Ectodermal cell (in vitro differentiated cells): ENCODE measurements at regions not wholly inside any gene's neighbourhood (a gene's known extent, or its start where the extent isn't known, plus 50 kb on each side); places are given as distances from the start of the nearest gene placed in this dataset.

ENCODE experiments used
- H3K27ac ChIP-seq: 2 replicates; pipeline ENCODE4 v1.7.0; 2013; ENCODE audit warnings: mild to moderate bottlenecking, low read depth, low read length; ENCODE audit not compliant: insufficient read depth, poor library complexity, severe bottlenecking
- H3K27me3 ChIP-seq: 2 replicates; pipeline ENCODE4 v1.7.0; 2013; ENCODE audit warnings: mild to moderate bottlenecking, low read length; ENCODE audit not compliant: insufficient read depth, control insufficient read depth, poor library complexity, severe bottlenecking
- H3K36me3 ChIP-seq: one replicate; pipeline ENCODE4 v1.7.0; 2013; ENCODE audit warnings: low read length; ENCODE audit not compliant: control insufficient read depth, insufficient read depth
- H3K4me1 ChIP-seq: one replicate; pipeline ENCODE4 v1.7.0; 2013; ENCODE audit warnings: low read length; ENCODE audit not compliant: control insufficient read depth, insufficient read depth
- H3K4me3 ChIP-seq: 2 replicates; pipeline ENCODE4 v1.7.0; 2013; ENCODE audit warnings: low read depth, low read length, control low read depth; ENCODE audit not compliant: insufficient read depth
- H3K9me3 ChIP-seq: 2 replicates; pipeline ENCODE4 v1.7.0; 2013; ENCODE audit warnings: mild to moderate bottlenecking, low read length, moderate library complexity; ENCODE audit not compliant: control insufficient read depth
- WGBS, 2 experiments: methylation state at CpG; one replicate each; pipeline ENCODE4 v1.1.7; 2013; ENCODE audit warnings: missing lambda C conversion rate in 2 of 2; 5-methylcytosine and 5-hydroxymethylcytosine counted together

GRCh38 chr2:145060876-145061275 lies 541.0 kb upstream of the ZEB2 start:
- H3K9me3 ChIP-seq: no peaks in the 10 kb centered on the region
- no peaks in the 10 kb centered on the region for H3K36me3 ChIP-seq
- no peaks in the 10 kb centered on the region for H3K27me3 ChIP-seq
- H3K4me1 ChIP-seq: no peaks in the 10 kb centered on the region
- H3K4me3 ChIP-seq: no peak overlapping the region
- H3K27ac ChIP-seq: no peak overlapping the region
- WGBS, 2 experiments: 95 to 96% methylated on average over 3 of the region's 3 CpGs

GRCh38 chr2:145059914-145060313 lies 540.0 kb upstream of the ZEB2 start:
- Histone ChIP-seq H3K27me3 (no peaks in the 10 kb centered on the region), H3K9me3 (no peaks in the 10 kb centered on the region), H3K4me1 (no peaks in the 10 kb centered on the region), H3K27ac (no peak overlapping the region), H3K4me3 (no peak overlapping the region), H3K36me3 (no peaks in the 10 kb centered on the region)
- 85 to 91% methylated on average over 2 of the region's 2 CpGs for WGBS, 2 experiments

- H3K27ac ChIP-seq: no peak overlapping the region
- no peaks in the 10 kb centered on the region for H3K27me3 ChIP-seq
- H3K4me1 ChIP-seq: no peaks in the 10 kb centered on the region
- WGBS, 2 experiments: 88 to 89% methylated on average over 1 of the region's 1 CpG
- no peak overlapping the region for H3K4me3 ChIP-seq
- no peaks in the 10 kb centered on the region for H3K36me3 ChIP-seq
- H3K9me3 ChIP-seq: no peaks in the 10 kb centered on the region
Observed at GRCh38 chr2:145059343-145059742, 539.4 kb upstream of the ZEB2 start.

GRCh38 chr2:145058457-145058856 lies 538.5 kb upstream of the ZEB2 start:
- Histone ChIP-seq H3K9me3 (no peaks in the 10 kb centered on the region), H3K36me3 (no peaks in the 10 kb centered on the region), H3K27me3 (no peaks in the 10 kb centered on the region), H3K4me1 (no peaks in the 10 kb centered on the region), H3K4me3 (no peak overlapping the region), H3K27ac (no peak overlapping the region)
- 100% methylated on average over 1 of the region's 1 CpG for WGBS, 2 experiments

- H3K36me3 ChIP-seq: no peaks in the 10 kb centered on the region
- no peaks in the 10 kb centered on the region for H3K27me3 ChIP-seq
- no peaks in the 10 kb centered on the region for H3K9me3 ChIP-seq
- H3K4me3 ChIP-seq: no peak overlapping the region
- no peak overlapping the region for H3K27ac ChIP-seq
- H3K4me1 ChIP-seq: no peaks in the 10 kb centered on the region
Observed at GRCh38 chr2:145055651-145056050, 535.7 kb upstream of the ZEB2 start.

GRCh38 chr2:145050134-145050533 lies 530.2 kb upstream of the ZEB2 start:
- Histone ChIP-seq H3K36me3 (no peaks in the 10 kb centered on the region), H3K4me3 (no peak overlapping the region), H3K27ac (no peak overlapping the region), H3K9me3 (no peaks in the 10 kb centered on the region), H3K4me1 (no peaks in the 10 kb centered on the region), H3K27me3 (no peaks in the 10 kb centered on the region)
- 94 to 96% methylated on average over 2 of the region's 2 CpGs for WGBS, 2 experiments

GRCh38 chr2:145049475-145049874 lies 529.6 kb upstream of the ZEB2 start:
- Histone ChIP-seq H3K4me3 (no peak overlapping the region), H3K27ac (no peak overlapping the region), H3K36me3 (no peaks in the 10 kb centered on the region), H3K9me3 (no peaks in the 10 kb centered on the region), H3K27me3 (no peaks in the 10 kb centered on the region), H3K4me1 (no peaks in the 10 kb centered on the region)
- 72 to 76% methylated on average over 3 of the region's 3 CpGs for WGBS, 2 experiments

GRCh38 chr2:145047554-145047953 lies 527.6 kb upstream of the ZEB2 start:
- no peak overlapping the region for H3K27ac ChIP-seq
- H3K4me1 ChIP-seq: no peaks in the 10 kb centered on the region
- H3K27me3 ChIP-seq: no peaks in the 10 kb centered on the region
- no peaks in the 10 kb centered on the region for H3K36me3 ChIP-seq
- no CpG with 5 or more reads among the region's 1 CpG for WGBS, 2 experiments
- no peaks in the 10 kb centered on the region for H3K9me3 ChIP-seq
- H3K4me3 ChIP-seq: no peak overlapping the region

GRCh38 chr2:145044491-145044890 lies 524.6 kb upstream of the ZEB2 start:
- no peak overlapping the region for H3K27ac ChIP-seq
- no peaks in the 10 kb centered on the region for H3K36me3 ChIP-seq
- no peaks in the 10 kb centered on the region for H3K4me1 ChIP-seq

GRCh38 chr2:145043399-145043834 lies 523.5 kb upstream of the ZEB2 start:
- 81 to 82% methylated on average over 6 of the region's 6 CpGs for whole genome bisulfite sequencing, 2 experiments
- Histone ChIP-seq H3K36me3 (no peaks in the 10 kb centered on the region), H3K9me3 (no peaks in the 10 kb centered on the region), H3K4me1 (no peaks in the 10 kb centered on the region), H3K4me3 (no peak overlapping the region), H3K27ac (no peak overlapping the region), H3K27me3 (no peaks in the 10 kb centered on the region)

More at GRCh38 chr2:145044491-145044890, 524.6 kb upstream of the ZEB2 start:
- H3K4me3 ChIP-seq: no peak overlapping the region
- H3K9me3 ChIP-seq: no peaks in the 10 kb centered on the region
- no peaks in the 10 kb centered on the region for H3K27me3 ChIP-seq

- Histone ChIP-seq H3K36me3 (no peaks in the 10 kb centered on the region), H3K4me3 (no peak overlapping the region), H3K27ac (no peak overlapping the region), H3K9me3 (no peaks in the 10 kb centered on the region), H3K4me1 (no peaks in the 10 kb centered on the region), H3K27me3 (no peaks in the 10 kb centered on the region)
Observed at GRCh38 chr2:145041706-145042105, 521.8 kb upstream of the ZEB2 start.
